Calu3 (cell line): ENCODE measurements at regions not wholly inside any gene's neighbourhood (a gene's known extent, or its start where the extent isn't known, plus 50 kb on each side); places are given as distances from the start of the nearest gene placed in this dataset.
A peak's percentile ranks its signal among the peaks of the same experiment; 100 is the strongest.

Source experiments
- BruUV-seq: library from RNA; stranded (reverse); fragments of 400-500 nt; replicated peaks from 2 replicates; lab custom pipeline; 2021; lab: Mats Ljungman, UMichigan
- CTCF ChIA-PET: fragments of 300-600 bp; sonication (Branson Sonifier 250); formaldehyde crosslinking; loops from one replicate; lab custom pipeline; 2022; ENCODE audit warnings: antibody characterized with exemption; lab: Charles Lee
- DNase-seq: peaks from one replicate; pipeline ENCODE4 v3.0.0; 2022
- H3K27ac Mint-ChIP-seq: one replicate; pipeline ENCODE4 v1.8.0; 2022; ENCODE audit warnings: mixed read lengths; ENCODE audit not compliant: unreplicated experiment
- H3K27me3 Mint-ChIP-seq: one replicate; pipeline ENCODE4 v1.8.0; 2022; ENCODE audit warnings: mixed read lengths; ENCODE audit not compliant: unreplicated experiment
- H3K36me3 Mint-ChIP-seq: one replicate; pipeline ENCODE4 v1.8.0; 2022; ENCODE audit warnings: mild to moderate bottlenecking, moderate library complexity, mixed read lengths; ENCODE audit not compliant: insufficient read depth, unreplicated experiment
- H3K4me1 Mint-ChIP-seq: one replicate; pipeline ENCODE4 v1.8.0; 2022; ENCODE audit warnings: mild to moderate bottlenecking, low read depth, mixed read lengths; ENCODE audit not compliant: unreplicated experiment
- H3K4me3 Mint-ChIP-seq: one replicate; pipeline ENCODE4 v1.8.0; 2022; ENCODE audit warnings: mild to moderate bottlenecking, low read depth, moderate library complexity, mixed read lengths; ENCODE audit not compliant: unreplicated experiment
- H3K9me3 Mint-ChIP-seq: one replicate; pipeline ENCODE4 v1.8.0; 2022; ENCODE audit warnings: low read depth, mixed read lengths; ENCODE audit not compliant: unreplicated experiment
- CTCF ChIP-seq: fragments of 200-600 bp; IDR thresholded peaks from one replicate; pipeline ENCODE4 v1.8.0; 2022; ENCODE audit warnings: antibody characterized with exemption; ENCODE audit not compliant: unreplicated experiment
- intact Hi-C: fragments of 100-400 bp; cut with micrococcal nuclease; formaldehyde crosslinking; loops from one replicate; pipeline ENCODE4 v1.10.0; 2022; ENCODE audit not compliant: unreplicated experiment

GRCh38 chr10:126842356-126842755 lies 62.9 kb upstream of the DOCK1 start:
- intact Hi-C loops: no loop called here
- CTCF ChIA-PET: no interaction called here
- no peaks in the 10 kb centered on the region for H3K27me3 Mint-ChIP-seq
- peaks cover 27% of the 10 kb centered on the region for H3K4me1 Mint-ChIP-seq
- DNase-seq: no peak
- no peaks in the 10 kb centered on the region for H3K36me3 Mint-ChIP-seq
- no peaks in the 10 kb centered on the region for H3K9me3 Mint-ChIP-seq
- H3K4me3 Mint-ChIP-seq: no peak overlapping the region
- no TSS peak for BruUV-seq
- no peak for TF ChIP-seq CTCF
- H3K27ac Mint-ChIP-seq: no peak overlapping the region

GRCh38 chr10:126842836-126843235 lies 62.4 kb upstream of the DOCK1 start:
- intact Hi-C loops: no loop called here
- TF ChIP-seq CTCF: no peak
- Mint-ChIP-seq H3K9me3 (no peaks in the 10 kb centered on the region), H3K36me3 (no peaks in the 10 kb centered on the region), H3K27ac (no peak overlapping the region), H3K4me1 (peaks cover 27% of the 10 kb centered on the region), H3K4me3 (no peak overlapping the region), H3K27me3 (no peaks in the 10 kb centered on the region)
- no TSS peak for BruUV-seq
- CTCF ChIA-PET: interaction anchor here (0.7 kb wide), 1 partner anchor 63 kb away, joined by 7 read pairs; no protein-coding TSS in a partner anchor
- no peak for DNase-seq

- no peaks in the 10 kb centered on the region for H3K27me3 Mint-ChIP-seq
- DNase-seq: no peak
- CTCF ChIA-PET: interaction anchor here (0.7 kb wide), 1 partner anchor 63 kb away, joined by 7 read pairs; no protein-coding TSS in a partner anchor
- no peaks in the 10 kb centered on the region for H3K36me3 Mint-ChIP-seq
- no peak overlapping the region for H3K27ac Mint-ChIP-seq
- H3K4me3 Mint-ChIP-seq: no peak overlapping the region
- TF ChIP-seq CTCF: no peak
- peaks cover 27% of the 10 kb centered on the region for H3K4me1 Mint-ChIP-seq
- no peaks in the 10 kb centered on the region for H3K9me3 Mint-ChIP-seq
- intact Hi-C loops: no loop called here
- no TSS peak for BruUV-seq
These were observed 61.8 kb upstream of the DOCK1 start for GRCh38 chr10:126843299-126843934.

- Mint-ChIP-seq H3K27me3 (no peaks in the 10 kb centered on the region), H3K4me1 (peaks cover 22% of the 10 kb centered on the region), H3K27ac (no peak overlapping the region), H3K36me3 (no peaks in the 10 kb centered on the region), H3K9me3 (no peaks in the 10 kb centered on the region), H3K4me3 (no peak overlapping the region)
- peak; percentile 21 for DNase-seq
- intact Hi-C loops: no loop called here
- BruUV-seq: no TSS peak
- CTCF ChIA-PET: no interaction called here
- TF ChIP-seq CTCF: no peak
These were observed 60.8 kb upstream of the DOCK1 start for GRCh38 chr10:126844406-126844805.
